Kidney (tissue), 13 donors: ENCODE measurements at regions not wholly inside any gene's neighbourhood (a gene's known extent, or its start where the extent isn't known, plus 50 kb on each side); places are given as distances from the start of the nearest gene placed in this dataset.

Source experiments
- DNase-seq, 5 donors: peaks; one replicate each; pipeline ENCODE4 v3.0.0-alpha.2; 2013 to 2020
- FAIRE-seq: peaks from 2 replicates; lab custom pipeline; 2012; peaks lifted over from hg19 to GRCh38; lab: Jason Lieb, UNC
- H3K27ac ChIP-seq, 2 donors: one replicate each; pipeline ENCODE4 v1.7.0; 2013; ENCODE audit warnings: low read depth in 2 of 2, low read length in 2 of 2, inconsistent platforms in 1 of 2
- H3K27me3 ChIP-seq: one replicate; pipeline ENCODE4 v1.7.1; 2013; ENCODE audit warnings: low read length, inconsistent platforms; ENCODE audit not compliant: control insufficient read depth, insufficient read depth
- H3K36me3 ChIP-seq, 3 donors: one replicate each; pipeline versions ENCODE4 v1.7.0 to v1.7.1; 2013; ENCODE audit warnings: low read length in 3 of 3, control low read depth in 1 of 3, inconsistent platforms in 1 of 3; ENCODE audit not compliant: insufficient read depth in 3 of 3, control insufficient read depth in 2 of 3
- H3K4me1 ChIP-seq, 3 donors: one replicate each; pipeline versions ENCODE4 v1.7.0 to v1.7.1; 2013; ENCODE audit warnings: low read length in 3 of 3, inconsistent platforms in 1 of 3, low read depth in 1 of 3; ENCODE audit not compliant: control insufficient read depth in 2 of 3, insufficient read depth in 2 of 3
- H3K4me3 ChIP-seq, 3 donors: one replicate each; pipeline versions ENCODE4 v1.7.0 to v1.8.1; 2013; ENCODE audit warnings: low read length in 3 of 3, control low read depth in 1 of 3, inconsistent platforms in 1 of 3
- H3K9ac ChIP-seq, 3 donors: one replicate each; pipeline versions ENCODE4 v1.7.0 to v1.7.1; 2013; ENCODE audit warnings: low read length in 3 of 3, control low read depth in 1 of 3, inconsistent platforms in 1 of 3
- H3K9me3 ChIP-seq, 3 donors: one replicate each; pipeline versions ENCODE4 v1.7.0 to v1.7.1; 2013; ENCODE audit warnings: low read length in 3 of 3, control low read depth in 1 of 3, inconsistent platforms in 1 of 3; ENCODE audit not compliant: control insufficient read depth in 2 of 3, insufficient read depth in 1 of 3
- intact Hi-C: fragments of 100-400 bp; cut with DNase I; formaldehyde crosslinking; loops from one replicate; pipeline ENCODE4 v1.11.1; 2022
- TF ChIP-seq, protein P1 (sequence below): IDR thresholded peaks from 3 replicates; pipeline ENCODE4 v1.5.1; 2012; ENCODE audit warnings: mild to moderate bottlenecking, moderate library complexity, borderline replicate concordance; ENCODE audit not compliant: insufficient read depth; ENCODE audit errors: extremely low read depth
- donor health status: control.
- donor health status: control.
- donor health status: control.
- donor health status: control.
- donor health status: control.
- donor health status: DM: yes; HTN: yes; CAD: no.
- donor health status: Normal renal cell carcinoma (clear cell type).

DNA sequence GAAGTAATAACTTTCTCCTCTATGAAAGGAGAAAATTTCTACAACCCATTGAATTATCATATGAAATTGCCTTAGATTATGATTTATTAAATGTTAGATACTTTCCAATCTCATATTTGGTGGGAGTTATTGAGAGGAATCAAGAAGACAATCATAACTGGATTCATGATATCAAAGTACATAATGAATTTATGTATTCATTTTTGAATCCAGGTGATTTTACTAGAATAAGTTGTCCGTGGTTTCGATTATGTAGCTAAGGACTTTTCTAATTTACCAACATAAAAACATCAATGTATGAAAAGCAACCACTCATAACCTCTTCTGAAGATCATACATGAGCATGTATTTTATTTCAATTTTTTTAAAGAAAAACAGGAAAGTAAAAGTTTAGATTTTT lies 1225.0 kb upstream of the MIR17HG start:
- FAIRE-seq, result no peak
- H3K9ac ChIP-seq, result no peak overlapping the region
- intact Hi-C loops, result no loop called here

DNA sequence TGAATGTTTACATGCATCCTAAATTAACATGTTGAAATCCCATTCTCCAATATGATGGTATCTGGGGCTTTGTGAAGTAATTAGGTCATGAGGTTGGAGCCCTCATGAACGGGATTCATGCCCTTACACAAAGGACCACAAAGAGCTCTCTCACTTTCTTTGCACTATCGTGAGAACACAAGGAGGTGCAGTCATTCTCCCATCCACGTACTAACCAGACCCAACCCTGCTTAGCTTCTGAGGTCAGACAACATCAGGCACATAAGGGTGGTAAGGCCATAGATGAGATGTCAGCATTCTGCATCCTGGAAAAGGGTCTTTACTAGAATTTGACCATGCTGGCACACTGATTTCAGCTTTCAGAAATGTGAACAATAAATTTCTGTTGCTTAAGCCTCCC lies 1211.9 kb upstream of the MIR17HG start:
- Histone ChIP-seq H3K27me3 (no peaks in the 10 kb centered on the region), H3K36me3 (no peaks in the 10 kb centered on the region), H3K9me3 (no peaks in the 10 kb centered on the region), H3K27ac (no peak overlapping the region), H3K4me1 (no peaks in the 10 kb centered on the region), H3K9ac (no peak overlapping the region), H3K4me3 (no peak overlapping the region)
- FAIRE-seq, result no peak
- no peak for DNase-seq
- intact Hi-C loops, result no loop called here
- TF ChIP-seq, protein P1, sequence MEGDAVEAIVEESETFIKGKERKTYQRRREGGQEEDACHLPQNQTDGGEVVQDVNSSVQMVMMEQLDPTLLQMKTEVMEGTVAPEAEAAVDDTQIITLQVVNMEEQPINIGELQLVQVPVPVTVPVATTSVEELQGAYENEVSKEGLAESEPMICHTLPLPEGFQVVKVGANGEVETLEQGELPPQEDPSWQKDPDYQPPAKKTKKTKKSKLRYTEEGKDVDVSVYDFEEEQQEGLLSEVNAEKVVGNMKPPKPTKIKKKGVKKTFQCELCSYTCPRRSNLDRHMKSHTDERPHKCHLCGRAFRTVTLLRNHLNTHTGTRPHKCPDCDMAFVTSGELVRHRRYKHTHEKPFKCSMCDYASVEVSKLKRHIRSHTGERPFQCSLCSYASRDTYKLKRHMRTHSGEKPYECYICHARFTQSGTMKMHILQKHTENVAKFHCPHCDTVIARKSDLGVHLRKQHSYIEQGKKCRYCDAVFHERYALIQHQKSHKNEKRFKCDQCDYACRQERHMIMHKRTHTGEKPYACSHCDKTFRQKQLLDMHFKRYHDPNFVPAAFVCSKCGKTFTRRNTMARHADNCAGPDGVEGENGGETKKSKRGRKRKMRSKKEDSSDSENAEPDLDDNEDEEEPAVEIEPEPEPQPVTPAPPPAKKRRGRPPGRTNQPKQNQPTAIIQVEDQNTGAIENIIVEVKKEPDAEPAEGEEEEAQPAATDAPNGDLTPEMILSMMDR, result no peak

More for the DNA sequence above, 1225.0 kb upstream of the MIR17HG start:
- H3K9me3 ChIP-seq, result no peaks in the 10 kb centered on the region
- no peaks in the 10 kb centered on the region for H3K4me1 ChIP-seq
- H3K27ac ChIP-seq, result no peak overlapping the region
- H3K4me3 ChIP-seq, result no peak overlapping the region
- H3K27me3 ChIP-seq, result no peaks in the 10 kb centered on the region
- TF ChIP-seq, protein P1, result no peak
- no peak for DNase-seq
- H3K36me3 ChIP-seq, result no peaks in the 10 kb centered on the region

DNA sequence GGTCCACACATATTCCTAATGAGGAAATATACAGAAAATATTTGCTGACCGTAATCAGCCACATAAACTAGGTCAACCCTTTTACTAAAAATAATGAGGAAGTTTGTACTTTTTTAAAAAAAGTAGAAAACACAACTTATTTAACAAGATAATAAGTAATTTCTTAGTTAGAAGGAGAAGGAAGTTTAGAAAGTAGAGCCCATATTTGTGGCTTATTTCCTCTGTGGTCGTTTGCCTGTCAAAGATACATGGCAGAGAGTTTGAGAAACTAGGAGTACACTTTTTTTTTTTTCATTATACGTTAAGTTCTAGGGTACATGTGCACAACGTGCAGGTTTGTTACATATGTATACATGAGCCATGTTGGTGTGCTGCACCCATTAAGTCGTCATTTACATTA lies 1205.2 kb upstream of the MIR17HG start:
- Histone ChIP-seq H3K9me3 (no peaks in the 10 kb centered on the region), H3K9ac (no peak overlapping the region), H3K27me3 (no peaks in the 10 kb centered on the region), H3K4me3 (no peak overlapping the region), H3K4me1 (no peaks in the 10 kb centered on the region), H3K36me3 (no peaks in the 10 kb centered on the region), H3K27ac (no peak overlapping the region)
- intact Hi-C loops, result no loop called here
- TF ChIP-seq, protein P1, result no peak
- DNase-seq (no peak), FAIRE-seq (no peak)

DNA sequence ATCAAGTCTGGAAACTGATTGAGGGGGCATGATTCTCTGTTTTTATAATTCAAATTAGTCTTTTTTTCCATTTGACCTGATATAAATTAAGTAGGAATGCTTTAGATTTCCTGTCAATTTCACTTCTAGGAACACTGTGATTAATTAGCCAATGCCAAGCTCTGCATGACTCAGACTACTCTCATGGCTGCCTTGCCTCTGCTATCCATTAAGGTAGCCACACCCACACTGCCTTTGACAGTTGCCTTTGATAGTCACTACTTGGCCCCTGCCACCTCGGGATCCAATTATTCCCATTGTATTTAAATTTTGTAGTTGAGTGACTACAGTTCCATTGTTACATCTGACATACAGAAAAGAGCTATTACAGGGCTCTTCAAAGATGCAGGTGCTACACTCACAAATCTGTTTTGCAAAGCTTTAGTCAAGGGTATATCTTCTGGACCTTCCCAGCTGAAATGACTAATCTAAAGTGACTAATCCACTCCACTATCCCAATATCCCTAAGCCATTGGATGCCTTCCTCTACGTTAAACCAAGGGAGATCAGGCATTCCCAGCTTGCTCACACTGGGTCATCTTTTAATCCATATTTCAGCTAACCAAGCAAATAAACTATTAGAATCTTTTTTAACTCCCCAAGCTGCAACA lies 1193.1 kb upstream of the MIR17HG start:
- intact Hi-C loops, result no loop called here
- Histone ChIP-seq H3K27ac (no peak overlapping the region), H3K27me3 (no peaks in the 10 kb centered on the region), H3K9me3 (no peaks in the 10 kb centered on the region), H3K4me3 (no peak overlapping the region), H3K4me1 (no peaks in the 10 kb centered on the region), H3K36me3 (no peaks in the 10 kb centered on the region), H3K9ac (no peak overlapping the region)
- no peak for FAIRE-seq
- no peak for DNase-seq
- TF ChIP-seq, protein P1, result no peak
